ENCODE measurements at regions not wholly inside any gene's neighbourhood (a gene's known extent, or its start where the extent isn't known, plus 50 kb on each side); places are given as distances from the start of the nearest gene placed in this dataset.

GRCh38 chr7:39810204-39810642 is 139.8 kb upstream of the CDK13 start (continued):
- TF ChIP-seq ESRRB (CRISPR knock-in tag; IDR thresholded peaks at IDR 0.05; ENCODE audit: borderline replicate concordance) (no peak), NFYB (IDR thresholded peaks at IDR 0.05; ENCODE audit: extremely low read depth, insufficient read length) (no peak), RBM39 (optimal IDR thresholded peaks at IDR 0.05; ENCODE audit: low read depth, low read length) (no peak), NKRF (IDR thresholded peaks at IDR 0.05; ENCODE audit: borderline replicate concordance) (no peak), ZNF778 (CRISPR knock-in tag; IDR thresholded peaks at IDR 0.05) (no peak), NCOA2 (IDR thresholded peaks at IDR 0.05; ENCODE audit: partially characterized antibody in 2 of 2) (no peak), IRF9 (tag; IDR thresholded peaks at IDR 0.05) (no peak), ATF6 (CRISPR knock-in tag; IDR thresholded peaks at IDR 0.05) (no peak), NFRKB (IDR thresholded peaks at IDR 0.05; ENCODE audit: low read depth) (no peak), ZNF584 (CRISPR knock-in tag; IDR thresholded peaks at IDR 0.05; ENCODE audit: low read depth) (peak; percentile 77; the same call in 1 of the 2 replicates), USF1 (CRISPR knock-in tag; IDR thresholded peaks at IDR 0.05) (0 out of 2 replicates have a peak, but pooled peaks have one; percentile 17), XRCC5 (IDR thresholded peaks at IDR 0.05; ENCODE audit: low read depth, low read length) (no peak), ZBTB49 (CRISPR knock-in tag; IDR thresholded peaks at IDR 0.05; ENCODE audit: borderline replicate concordance) (no peak), ELK3 (CRISPR knock-in tag; IDR thresholded peaks at IDR 0.05) (no peak), TRIM25 (IDR thresholded peaks at IDR 0.05; ENCODE audit: borderline replicate concordance) (no peak), TAF1 (IDR thresholded peaks at IDR 0.05; ENCODE audit: control insufficient read depth, extremely low read depth, insufficient read depth, low read length, severe bottlenecking) (peak; percentile 66)

Data from K562 (cell line).